CD14-positive monocyte (primary cell): ENCODE measurements at regions not wholly inside any gene's neighbourhood (a gene's known extent, or its start where the extent isn't known, plus 50 kb on each side); places are given as distances from the start of the nearest gene placed in this dataset.

Experiments
- DNase-seq, 3 donors: peaks; one replicate each; pipeline ENCODE4 v3.0.0-alpha.2; 2011 to 2022
- H2AFZ ChIP-seq: 2 replicates; pipeline ENCODE4 v1.6.0; 2012; ENCODE audit warnings: mild to moderate bottlenecking, low read depth, low read length, inconsistent platforms; ENCODE audit not compliant: insufficient read depth, poor library complexity, severe bottlenecking
- H3K27ac ChIP-seq, 2 donors: 1 replicate in 1 of 2; 2 replicates in 1 of 2; pipeline ENCODE4 v1.5.1; 2012 to 2013; ENCODE audit warnings: low read length in 2 of 2, control low read depth in 1 of 2, inconsistent platforms in 1 of 2, low read depth in 1 of 2, mild to moderate bottlenecking in 1 of 2
- H3K27me3 ChIP-seq, 2 donors: one replicate each; pipeline versions ENCODE4 v1.6.0 to v1.6.1; 2011 to 2013; ENCODE audit warnings: low read length in 2 of 2; ENCODE audit not compliant: control insufficient read depth in 2 of 2, insufficient read depth in 2 of 2
- H3K36me3 ChIP-seq, 2 donors: replicated peaks in 1 of 2; 1 replicate in 1 of 2; 2 replicates in 1 of 2; pipeline versions ENCODE4 v1.5.1 to v1.6.1; 2012 to 2013; ENCODE audit warnings: low read length in 2 of 2, control low read depth in 1 of 2, inconsistent platforms in 1 of 2, mild to moderate bottlenecking in 1 of 2; ENCODE audit not compliant: insufficient read depth in 2 of 2, control insufficient read depth in 1 of 2
- H3K4me1 ChIP-seq, 2 donors: 1 replicate in 1 of 2; 2 replicates in 1 of 2; pipeline versions ENCODE4 v1.5.1 to v1.6.1; 2012 to 2013; ENCODE audit warnings: low read length in 2 of 2, control low read depth in 1 of 2, inconsistent platforms in 1 of 2, mild to moderate bottlenecking in 1 of 2, moderate library complexity in 1 of 2; ENCODE audit not compliant: insufficient read depth in 2 of 2, control insufficient read depth in 1 of 2
- H3K4me2 ChIP-seq: replicated peaks from 2 replicates; pipeline ENCODE3; 2012; ENCODE audit warnings: low read length, moderate library complexity, mild to moderate bottlenecking; ENCODE audit not compliant: poor library complexity, severe bottlenecking; ENCODE audit errors: extremely low read depth
- H3K4me3 ChIP-seq, 3 experiments: fragments of 200-600 bp in 1 of 3; sonication (generic) in 1 of 3; replicated peaks in 1 of 3; 1 replicate in 2 of 3; 2 replicates in 1 of 3; pipeline ENCODE4 v1.5.1; 2011 to 2013; ENCODE audit warnings: low read length in 3 of 3, mild to moderate bottlenecking in 3 of 3, control low read depth in 2 of 3, low read depth in 2 of 3, inconsistent platforms in 1 of 3, moderate library complexity in 1 of 3
- H3K79me2 ChIP-seq: 2 replicates; pipeline ENCODE4 v1.6.0; 2012; ENCODE audit warnings: mild to moderate bottlenecking, control low read depth, inconsistent platforms, low read length, moderate library complexity; ENCODE audit not compliant: insufficient read depth
- H3K9ac ChIP-seq: 2 replicates; pipeline ENCODE4 v1.6.0; 2017; ENCODE audit warnings: low read length, mild to moderate bottlenecking; ENCODE audit not compliant: insufficient read depth, poor library complexity, severe bottlenecking
- H3K9me3 ChIP-seq, 2 donors: replicated peaks in 1 of 2; 1 replicate in 1 of 2; 2 replicates in 1 of 2; pipeline versions ENCODE4 v1.5.1 to v1.6.1; 2012 to 2013; ENCODE audit warnings: low read length in 2 of 2, control low read depth in 1 of 2; ENCODE audit not compliant: control insufficient read depth in 1 of 2, insufficient read depth in 1 of 2
- H4K20me1 ChIP-seq: 2 replicates; pipeline ENCODE4 v1.6.0; 2012; ENCODE audit warnings: mild to moderate bottlenecking, low read length, control low read depth, moderate library complexity; ENCODE audit not compliant: insufficient read depth
- H3K27ac Mint-ChIP-seq, 7 donors: one replicate each; pipeline ENCODE4 v1.8.0; 2020; ENCODE audit warnings: mild to moderate bottlenecking in 7 of 7, mixed read lengths in 7 of 7, moderate library complexity in 6 of 7, inconsistent platforms in 2 of 7
- H3K27me3 Mint-ChIP-seq, 3 donors: one replicate each; pipeline ENCODE4 v1.8.0; 2021 to 2022; ENCODE audit warnings: low read depth in 3 of 3, mild to moderate bottlenecking in 3 of 3, mixed read lengths in 3 of 3, moderate library complexity in 3 of 3, inconsistent platforms in 1 of 3
- H3K36me3 Mint-ChIP-seq, 2 donors: one replicate each; pipeline ENCODE4 v1.8.0; 2020; ENCODE audit warnings: mixed read lengths in 2 of 2, inconsistent platforms in 1 of 2, mild to moderate bottlenecking in 1 of 2
- H3K4me1 Mint-ChIP-seq: one replicate; pipeline ENCODE4 v1.8.0; 2020; ENCODE audit warnings: mild to moderate bottlenecking, mixed read lengths
- H3K4me3 Mint-ChIP-seq, 2 donors: one replicate each; pipeline ENCODE4 v1.8.0; 2020; ENCODE audit warnings: mild to moderate bottlenecking in 2 of 2, mixed read lengths in 2 of 2, moderate library complexity in 1 of 2
- H3K9me3 Mint-ChIP-seq, 7 donors: one replicate each; pipeline ENCODE4 v1.8.0; 2020 to 2022; ENCODE audit warnings: mixed read lengths in 7 of 7, mild to moderate bottlenecking in 6 of 7, moderate library complexity in 6 of 7, inconsistent platforms in 2 of 7
- WGBS: methylation state at CpG from one replicate; pipeline ENCODE4 v1.1.5; 2013; ENCODE audit warnings: missing lambda C conversion rate; ENCODE audit not compliant: insufficient coverage; 5-methylcytosine and 5-hydroxymethylcytosine counted together
- intact Hi-C, 2 donors: fragments of 100-400 bp; cut with micrococcal nuclease; formaldehyde crosslinking; loops; one replicate each; pipeline versions ENCODE4 v1.15.0 to v1.15.1; 2023
- TF ChIP-seq, protein P1 (sequence below): fragments of 200-600 bp; IDR thresholded peaks from one replicate; pipeline ENCODE4 v1.8.0; 2022; ENCODE audit warnings: antibody characterized with exemption, mild to moderate bottlenecking

DNA sequence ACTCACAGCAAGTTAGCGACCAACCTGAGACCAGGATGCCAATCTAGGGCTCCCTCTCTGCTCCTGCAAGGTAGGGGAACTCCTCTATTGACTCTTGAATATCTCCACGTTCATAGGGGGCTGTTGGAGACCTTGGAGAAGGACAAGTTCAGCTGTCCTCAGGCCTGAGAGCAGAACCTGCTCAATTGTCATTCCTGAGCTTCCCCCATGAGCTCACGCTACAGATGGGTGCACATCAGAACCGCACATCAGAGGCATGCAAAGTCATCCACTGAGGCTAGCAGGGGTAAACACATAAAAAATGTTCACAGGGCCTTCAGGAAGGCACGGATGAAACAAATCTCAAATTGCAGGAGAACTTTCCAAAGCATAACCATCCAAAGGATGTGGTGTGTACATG lies 168.8 kb upstream of the ZNF507 start:
- Histone ChIP-seq H3K4me3 (no peak overlapping the region), H3K4me2 (no peak overlapping the region), H3K27ac (no peak overlapping the region), H3K36me3 (no peaks in the 10 kb centered on the region), H3K9me3 (no peaks in the 10 kb centered on the region), H3K4me1 (no peaks in the 10 kb centered on the region), H2AFZ (no peak overlapping the region), H4K20me1 (no peaks in the 10 kb centered on the region), H3K79me2 (no peaks in the 10 kb centered on the region), H3K9ac (no peak overlapping the region), H3K27me3 (no peaks in the 10 kb centered on the region)
- intact Hi-C loops = no loop called here
- Mint-ChIP-seq H3K27ac (peak overlapping the region in 1 of 7 donors; percentile 12), H3K4me3 (no peak overlapping the region), H3K36me3 (no peaks in the 10 kb centered on the region), H3K4me1 (no peaks in the 10 kb centered on the region), H3K9me3 (peaks cover 0 to 3% (median 0%) of the 10 kb centered on the region in 7 donors), H3K27me3 (peaks cover 2 to 6% (median 5%) of the 10 kb centered on the region in 3 donors)
- 89% methylated on average over 4 of the region's 5 CpGs for WGBS
- TF ChIP-seq, protein P1, sequence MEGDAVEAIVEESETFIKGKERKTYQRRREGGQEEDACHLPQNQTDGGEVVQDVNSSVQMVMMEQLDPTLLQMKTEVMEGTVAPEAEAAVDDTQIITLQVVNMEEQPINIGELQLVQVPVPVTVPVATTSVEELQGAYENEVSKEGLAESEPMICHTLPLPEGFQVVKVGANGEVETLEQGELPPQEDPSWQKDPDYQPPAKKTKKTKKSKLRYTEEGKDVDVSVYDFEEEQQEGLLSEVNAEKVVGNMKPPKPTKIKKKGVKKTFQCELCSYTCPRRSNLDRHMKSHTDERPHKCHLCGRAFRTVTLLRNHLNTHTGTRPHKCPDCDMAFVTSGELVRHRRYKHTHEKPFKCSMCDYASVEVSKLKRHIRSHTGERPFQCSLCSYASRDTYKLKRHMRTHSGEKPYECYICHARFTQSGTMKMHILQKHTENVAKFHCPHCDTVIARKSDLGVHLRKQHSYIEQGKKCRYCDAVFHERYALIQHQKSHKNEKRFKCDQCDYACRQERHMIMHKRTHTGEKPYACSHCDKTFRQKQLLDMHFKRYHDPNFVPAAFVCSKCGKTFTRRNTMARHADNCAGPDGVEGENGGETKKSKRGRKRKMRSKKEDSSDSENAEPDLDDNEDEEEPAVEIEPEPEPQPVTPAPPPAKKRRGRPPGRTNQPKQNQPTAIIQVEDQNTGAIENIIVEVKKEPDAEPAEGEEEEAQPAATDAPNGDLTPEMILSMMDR = no peak
- DNase-seq = no peak

GRCh38 chr19:32177686-32178085 lies 167.7 kb upstream of the ZNF507 start:
- no peaks in the 10 kb centered on the region for H3K4me1 Mint-ChIP-seq
- H3K36me3 Mint-ChIP-seq = no peaks in the 10 kb centered on the region
- Histone ChIP-seq H3K36me3 (no peaks in the 10 kb centered on the region), H3K9ac (no peak overlapping the region), H3K4me3 (no peak overlapping the region), H3K27ac (no peak overlapping the region), H2AFZ (no peak overlapping the region), H4K20me1 (no peaks in the 10 kb centered on the region), H3K79me2 (no peaks in the 10 kb centered on the region), H3K27me3 (no peaks in the 10 kb centered on the region), H3K4me1 (no peaks in the 10 kb centered on the region), H3K9me3 (no peaks in the 10 kb centered on the region), H3K4me2 (no peak overlapping the region)
- intact Hi-C loops = no loop called here
- H3K27ac Mint-ChIP-seq = no peak overlapping the region
- peaks cover 3 to 7% (median 6%) of the 10 kb centered on the region in 3 donors for H3K27me3 Mint-ChIP-seq
- TF ChIP-seq, protein P1 = no peak
- no peak overlapping the region for H3K4me3 Mint-ChIP-seq
- DNase-seq = no peak
- H3K9me3 Mint-ChIP-seq = peaks cover 0 to 3% (median 0%) of the 10 kb centered on the region in 7 donors
